Smooth muscle cell (in vitro differentiated cells): ENCODE measurements at regions not wholly inside any gene's neighbourhood (a gene's known extent, or its start where the extent isn't known, plus 50 kb on each side); places are given as distances from the start of the nearest gene placed in this dataset.
"Not testable (repeated sequence)": the region's sequence is repeated elsewhere in the genome, so short reads cannot be mapped to it uniquely, and the experiment has no call there.

ENCODE experiments used
- DNase-seq: peaks from one replicate; lab custom pipeline; 2025; ENCODE audit not compliant: unreplicated experiment; lab: John Stamatoyannopoulos, UW
- H2AFZ ChIP-seq: fragments of 200-600 bp; sonication (generic); 2 replicates; pipeline ENCODE4 v1.6.0; 2016; ENCODE audit warnings: antibody characterized with exemption, low read depth, mild to moderate bottlenecking
- H3F3A ChIP-seq: fragments of 200-600 bp; sonication (generic); 2 replicates; pipeline ENCODE4 v1.6.0; 2017; ENCODE audit warnings: antibody characterized with exemption, low read depth
- H3K27ac ChIP-seq: fragments of 200-600 bp; sonication (generic); 2 replicates; pipeline ENCODE4 v1.5.1; 2016; ENCODE audit warnings: low read depth, mild to moderate bottlenecking
- H3K27me3 ChIP-seq: fragments of 200-600 bp; sonication (generic); 2 replicates; pipeline ENCODE4 v1.6.1; 2016; ENCODE audit warnings: low read depth, mild to moderate bottlenecking
- H3K36me3 ChIP-seq: fragments of 200-600 bp; sonication (generic); 2 replicates; pipeline ENCODE4 v1.5.1; 2016; ENCODE audit warnings: low read depth
- H3K4me1 ChIP-seq: fragments of 200-600 bp; sonication (generic); 2 replicates; pipeline ENCODE4 v1.5.1; 2016; ENCODE audit warnings: low read depth
- H3K4me2 ChIP-seq: fragments of 200-600 bp; sonication (generic); 2 replicates; pipeline ENCODE4 v1.6.0; 2016; ENCODE audit warnings: mild to moderate bottlenecking
- H3K4me3 ChIP-seq: fragments of 200-600 bp; sonication (generic); 2 replicates; pipeline ENCODE4 v1.5.1; 2016; ENCODE audit warnings: mild to moderate bottlenecking
- H3K79me2 ChIP-seq: fragments of 200-600 bp; sonication (generic); 2 replicates; pipeline ENCODE4 v1.6.0; 2016; ENCODE audit warnings: low read depth, mild to moderate bottlenecking
- H3K9ac ChIP-seq: fragments of 200-600 bp; sonication (generic); 2 replicates; pipeline ENCODE4 v1.6.0; 2016; ENCODE audit warnings: low read depth
- H3K9me3 ChIP-seq: fragments of 200-600 bp; sonication (generic); replicated peaks from 2 replicates; pipeline ENCODE4 v1.5.1; 2016; ENCODE audit warnings: low read depth
- H4K20me1 ChIP-seq: fragments of 200-600 bp; sonication (generic); 2 replicates; pipeline ENCODE4 v1.6.0; 2016; ENCODE audit warnings: low read depth
- WGBS: methylation state at CpG from one replicate; pipeline ENCODE4 v1.1.7; 2016; ENCODE audit warnings: low lambda C conversion rate; 5-methylcytosine and 5-hydroxymethylcytosine counted together
- TF ChIP-seq, protein P1 (sequence below): fragments of 200-600 bp; sonication (generic); IDR thresholded peaks from 2 replicates; pipeline ENCODE4 v1.5.1; 2017; ENCODE audit warnings: borderline replicate concordance, mild to moderate bottlenecking, antibody characterized with exemption; ENCODE audit not compliant: insufficient read depth, poor library complexity, severe bottlenecking

- H3F3A ChIP-seq, result no peaks in the 10 kb centered on the region
- no peaks in the 10 kb centered on the region for H3K36me3 ChIP-seq
- H3K4me1 ChIP-seq, result no peaks in the 10 kb centered on the region
- H3K27ac ChIP-seq, result no peak overlapping the region
- TF ChIP-seq, protein P1, sequence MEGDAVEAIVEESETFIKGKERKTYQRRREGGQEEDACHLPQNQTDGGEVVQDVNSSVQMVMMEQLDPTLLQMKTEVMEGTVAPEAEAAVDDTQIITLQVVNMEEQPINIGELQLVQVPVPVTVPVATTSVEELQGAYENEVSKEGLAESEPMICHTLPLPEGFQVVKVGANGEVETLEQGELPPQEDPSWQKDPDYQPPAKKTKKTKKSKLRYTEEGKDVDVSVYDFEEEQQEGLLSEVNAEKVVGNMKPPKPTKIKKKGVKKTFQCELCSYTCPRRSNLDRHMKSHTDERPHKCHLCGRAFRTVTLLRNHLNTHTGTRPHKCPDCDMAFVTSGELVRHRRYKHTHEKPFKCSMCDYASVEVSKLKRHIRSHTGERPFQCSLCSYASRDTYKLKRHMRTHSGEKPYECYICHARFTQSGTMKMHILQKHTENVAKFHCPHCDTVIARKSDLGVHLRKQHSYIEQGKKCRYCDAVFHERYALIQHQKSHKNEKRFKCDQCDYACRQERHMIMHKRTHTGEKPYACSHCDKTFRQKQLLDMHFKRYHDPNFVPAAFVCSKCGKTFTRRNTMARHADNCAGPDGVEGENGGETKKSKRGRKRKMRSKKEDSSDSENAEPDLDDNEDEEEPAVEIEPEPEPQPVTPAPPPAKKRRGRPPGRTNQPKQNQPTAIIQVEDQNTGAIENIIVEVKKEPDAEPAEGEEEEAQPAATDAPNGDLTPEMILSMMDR, result peak; percentile 39
- H3K4me3 ChIP-seq, result no peak overlapping the region
- H3K9me3 ChIP-seq, result no peaks in the 10 kb centered on the region
- no peaks in the 10 kb centered on the region for H3K79me2 ChIP-seq
- DNase-seq, result no peak
- no peaks in the 10 kb centered on the region for H3K27me3 ChIP-seq
- no peak overlapping the region for H3K4me2 ChIP-seq
- no peak overlapping the region for H2AFZ ChIP-seq
- no peak overlapping the region for H3K9ac ChIP-seq
- 61% methylated on average over 7 of the region's 7 CpGs for WGBS
- no peaks in the 10 kb centered on the region for H4K20me1 ChIP-seq
These were observed 58.9 kb upstream of the TMTC2 start for GRCh38 chr12:82627799-82628198.

DNA sequence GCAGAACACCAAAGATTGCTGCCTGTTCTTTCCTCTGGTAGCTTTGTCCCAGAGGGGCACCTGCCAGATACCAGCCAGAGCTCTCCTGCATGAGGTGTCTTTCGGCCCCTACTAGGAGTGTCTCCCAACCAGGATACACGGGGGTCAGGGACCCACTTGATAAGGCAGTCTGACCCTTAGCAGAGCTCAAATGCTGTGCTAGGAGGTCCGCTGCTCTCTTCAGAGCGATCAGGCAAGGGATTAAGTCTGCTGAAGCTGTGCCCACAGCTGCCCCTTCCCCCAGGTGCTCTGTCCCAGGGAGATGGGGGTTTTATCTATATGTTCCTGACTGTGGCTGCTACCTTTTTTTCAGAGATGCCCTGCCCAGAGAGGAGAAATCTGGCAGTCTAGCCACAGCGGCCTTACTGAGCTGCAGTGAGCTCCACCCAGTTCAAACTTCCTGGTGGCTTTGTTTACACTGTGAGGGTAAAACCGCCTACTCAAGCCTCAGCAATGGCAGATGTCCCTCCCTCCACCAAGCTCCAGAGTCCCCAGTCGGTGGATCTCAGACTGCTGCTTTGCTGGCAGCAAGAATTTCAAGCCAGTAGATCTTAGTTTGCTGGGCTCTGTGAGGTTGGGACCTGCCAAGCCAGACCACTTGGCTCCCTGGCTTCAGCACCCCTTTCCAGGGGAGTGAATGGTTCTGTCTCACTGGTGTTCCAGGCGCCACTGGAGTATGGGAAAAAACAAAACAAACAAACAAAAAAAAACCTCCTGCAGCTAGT, 52.0 kb upstream of the TMTC2 start:
- not testable (repeated sequence) for H3K4me2 ChIP-seq, H3K9ac ChIP-seq, H2AFZ ChIP-seq, H3K36me3 ChIP-seq, H3K4me3 ChIP-seq, H3F3A ChIP-seq, H4K20me1 ChIP-seq, H3K9me3 ChIP-seq, H3K79me2 ChIP-seq, H3K27ac ChIP-seq, DNase-seq, H3K4me1 ChIP-seq, H3K27me3 ChIP-seq
- WGBS, result 77% methylated on average over 8 of the region's 8 CpGs

GRCh38 chr12:82635263-82635662, 51.4 kb upstream of the TMTC2 start:
- Histone ChIP-seq H3K4me2 (no peak overlapping the region), H3K79me2 (no peaks in the 10 kb centered on the region), H3K4me3 (no peak overlapping the region), H3K4me1 (no peaks in the 10 kb centered on the region), H3K9ac (no peak overlapping the region), H2AFZ (no peak overlapping the region), H3K27me3 (no peaks in the 10 kb centered on the region), H3K9me3 (no peaks in the 10 kb centered on the region), H4K20me1 (no peaks in the 10 kb centered on the region), H3K27ac (no peak overlapping the region), H3K36me3 (no peaks in the 10 kb centered on the region), H3F3A (no peaks in the 10 kb centered on the region)
- TF ChIP-seq, protein P1, result no peak
- DNase-seq, result no peak
- WGBS, result 93% methylated on average over 9 of the region's 9 CpGs
